Thyroid gland (tissue), 4 donors: ENCODE measurements at regions not wholly inside any gene's neighbourhood (a gene's known extent, or its start where the extent isn't known, plus 50 kb on each side); places are given as distances from the start of the nearest gene placed in this dataset.

Experiments
- POLR2A ChIP-seq, 2 donors: fragments of 450-650 bp; IDR thresholded peaks; one replicate each; pipeline ENCODE4 v1.6.1; 2017; ENCODE audit warnings: antibody characterized with exemption in 2 of 2, mild to moderate bottlenecking in 2 of 2, moderate library complexity in 1 of 2
- TF ChIP-seq, protein P1 (sequence below), 6 experiments: fragments of 200-600 bp in 3 of 6; fragments of 450-650 bp in 3 of 6; sonication (generic) in 3 of 6; IDR thresholded peaks; one replicate each; pipeline ENCODE4 v1.5.1; 2016 to 2019; ENCODE audit warnings: antibody characterized with exemption in 6 of 6, mild to moderate bottlenecking in 2 of 6, inconsistent platforms in 1 of 6, moderate library complexity in 1 of 6

DNA sequence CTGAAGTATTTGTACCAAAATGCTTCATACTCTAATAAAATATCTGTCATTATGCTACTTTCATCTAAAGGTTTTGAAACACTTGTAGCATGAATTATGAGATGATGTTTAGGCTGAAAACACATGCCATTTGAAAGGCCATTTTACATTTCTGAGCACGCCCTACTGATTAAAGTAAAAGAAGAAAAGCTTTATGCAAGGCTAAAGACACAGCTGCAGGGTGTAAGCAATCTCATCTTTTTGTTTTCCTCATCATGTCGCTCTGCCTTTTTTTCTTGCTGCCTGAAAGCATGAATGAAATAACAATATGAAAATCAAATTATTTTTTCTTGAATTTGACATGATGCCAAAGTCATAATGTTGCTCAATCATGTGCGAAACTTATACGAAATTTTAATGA is 148.6 kb upstream of the ARG1 start:
- TF ChIP-seq, protein P1, sequence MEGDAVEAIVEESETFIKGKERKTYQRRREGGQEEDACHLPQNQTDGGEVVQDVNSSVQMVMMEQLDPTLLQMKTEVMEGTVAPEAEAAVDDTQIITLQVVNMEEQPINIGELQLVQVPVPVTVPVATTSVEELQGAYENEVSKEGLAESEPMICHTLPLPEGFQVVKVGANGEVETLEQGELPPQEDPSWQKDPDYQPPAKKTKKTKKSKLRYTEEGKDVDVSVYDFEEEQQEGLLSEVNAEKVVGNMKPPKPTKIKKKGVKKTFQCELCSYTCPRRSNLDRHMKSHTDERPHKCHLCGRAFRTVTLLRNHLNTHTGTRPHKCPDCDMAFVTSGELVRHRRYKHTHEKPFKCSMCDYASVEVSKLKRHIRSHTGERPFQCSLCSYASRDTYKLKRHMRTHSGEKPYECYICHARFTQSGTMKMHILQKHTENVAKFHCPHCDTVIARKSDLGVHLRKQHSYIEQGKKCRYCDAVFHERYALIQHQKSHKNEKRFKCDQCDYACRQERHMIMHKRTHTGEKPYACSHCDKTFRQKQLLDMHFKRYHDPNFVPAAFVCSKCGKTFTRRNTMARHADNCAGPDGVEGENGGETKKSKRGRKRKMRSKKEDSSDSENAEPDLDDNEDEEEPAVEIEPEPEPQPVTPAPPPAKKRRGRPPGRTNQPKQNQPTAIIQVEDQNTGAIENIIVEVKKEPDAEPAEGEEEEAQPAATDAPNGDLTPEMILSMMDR (IDR thresholded peaks at IDR 0.05) = no peak
- no peak for TF ChIP-seq POLR2A (IDR thresholded peaks at IDR 0.05)
